ENCODE measurements at regions not wholly inside any gene's neighbourhood (a gene's known extent, or its start where the extent isn't known, plus 50 kb on each side); places are given as distances from the start of the nearest gene placed in this dataset.
A peak's percentile ranks its signal among the peaks of the same experiment; 100 is the strongest.

DNA sequence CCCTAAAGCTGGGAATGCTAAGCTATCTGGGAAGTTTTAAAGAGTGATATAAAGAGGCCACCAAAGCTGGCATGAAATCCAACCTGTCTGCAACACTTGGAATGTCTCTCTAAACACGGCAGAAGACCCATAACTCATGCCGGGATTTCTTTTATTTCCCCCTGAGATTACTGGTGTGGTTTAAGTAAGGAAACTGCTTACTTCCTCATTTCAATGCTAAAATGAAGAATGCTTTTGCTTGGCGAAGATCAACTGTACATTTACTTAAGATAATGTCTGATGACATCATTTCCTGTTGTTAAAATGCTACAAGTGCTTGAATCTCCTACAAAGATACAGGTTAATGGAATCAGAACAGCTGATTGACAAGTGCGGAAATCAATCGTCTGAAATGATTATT, 353.8 kb upstream of the SALL3 start:
- DNase-seq, result no peak
- peaks cover 24% of the 10 kb centered on the region for H3K9me3 Mint-ChIP-seq
- peaks cover 46% of the 10 kb centered on the region for H3K4me1 Mint-ChIP-seq
- H3K27me3 Mint-ChIP-seq (ENCODE audit: low read depth, poor library complexity), result peaks cover 3% of the 10 kb centered on the region
- peaks cover 6% of the 10 kb centered on the region for H3K36me3 Mint-ChIP-seq (ENCODE audit: low read depth)
- H3K4me3 Mint-ChIP-seq, result no peak overlapping the region
- TF ChIP-seq, protein P1, sequence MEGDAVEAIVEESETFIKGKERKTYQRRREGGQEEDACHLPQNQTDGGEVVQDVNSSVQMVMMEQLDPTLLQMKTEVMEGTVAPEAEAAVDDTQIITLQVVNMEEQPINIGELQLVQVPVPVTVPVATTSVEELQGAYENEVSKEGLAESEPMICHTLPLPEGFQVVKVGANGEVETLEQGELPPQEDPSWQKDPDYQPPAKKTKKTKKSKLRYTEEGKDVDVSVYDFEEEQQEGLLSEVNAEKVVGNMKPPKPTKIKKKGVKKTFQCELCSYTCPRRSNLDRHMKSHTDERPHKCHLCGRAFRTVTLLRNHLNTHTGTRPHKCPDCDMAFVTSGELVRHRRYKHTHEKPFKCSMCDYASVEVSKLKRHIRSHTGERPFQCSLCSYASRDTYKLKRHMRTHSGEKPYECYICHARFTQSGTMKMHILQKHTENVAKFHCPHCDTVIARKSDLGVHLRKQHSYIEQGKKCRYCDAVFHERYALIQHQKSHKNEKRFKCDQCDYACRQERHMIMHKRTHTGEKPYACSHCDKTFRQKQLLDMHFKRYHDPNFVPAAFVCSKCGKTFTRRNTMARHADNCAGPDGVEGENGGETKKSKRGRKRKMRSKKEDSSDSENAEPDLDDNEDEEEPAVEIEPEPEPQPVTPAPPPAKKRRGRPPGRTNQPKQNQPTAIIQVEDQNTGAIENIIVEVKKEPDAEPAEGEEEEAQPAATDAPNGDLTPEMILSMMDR (IDR thresholded peaks at IDR 0.05), result no peak
- H3K27ac Mint-ChIP-seq, result peak overlapping the region; percentile 17

DNA sequence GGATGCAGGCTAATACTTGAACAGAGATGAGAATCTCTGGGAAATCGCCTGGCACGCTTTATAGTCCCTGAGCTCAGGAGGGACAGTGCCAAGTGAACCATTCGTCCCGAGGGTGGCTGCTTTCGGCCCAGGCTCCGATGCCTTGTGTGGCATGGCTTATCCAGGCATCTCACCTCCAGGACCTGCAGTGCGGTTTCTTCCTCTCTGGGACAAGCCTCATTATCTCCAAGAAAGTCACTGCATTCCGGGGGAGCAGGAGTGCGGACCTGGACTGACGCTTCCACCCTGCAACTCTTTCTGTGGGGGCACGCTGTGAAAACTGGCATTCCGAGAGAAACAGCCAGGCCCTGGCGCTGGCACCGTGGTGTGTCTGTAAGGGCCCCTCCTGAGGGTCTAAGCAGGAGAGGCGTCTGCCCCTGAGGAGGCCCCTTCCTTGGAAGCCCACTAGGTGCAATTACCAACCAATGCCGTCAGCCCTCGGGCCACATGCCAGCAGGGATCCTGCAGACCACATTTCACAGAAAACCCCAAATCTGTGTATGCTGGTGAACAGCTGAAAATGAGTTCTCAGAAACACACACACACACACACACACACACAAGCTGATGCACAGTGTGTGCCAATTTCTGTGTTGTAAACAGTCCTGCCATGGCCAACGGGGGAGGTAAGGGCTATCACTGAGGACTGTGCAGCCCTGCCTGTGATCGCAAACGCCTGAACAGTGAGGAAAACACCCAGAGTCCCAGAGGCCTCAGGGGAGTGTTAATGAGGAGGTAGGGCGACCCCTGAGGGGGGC, 351.9 kb upstream of the SALL3 start:
- no peak overlapping the region for H3K4me3 Mint-ChIP-seq
- H3K9me3 Mint-ChIP-seq, result peaks cover 27% of the 10 kb centered on the region
- H3K27ac Mint-ChIP-seq, result no peak overlapping the region
- peaks cover 2% of the 10 kb centered on the region for H3K27me3 Mint-ChIP-seq (ENCODE audit: low read depth, poor library complexity)
- H3K36me3 Mint-ChIP-seq (ENCODE audit: low read depth), result peaks cover 6% of the 10 kb centered on the region
- peaks cover 46% of the 10 kb centered on the region for H3K4me1 Mint-ChIP-seq
- no peak for DNase-seq
- TF ChIP-seq, protein P1 (IDR thresholded peaks at IDR 0.05), result no peak

DNA sequence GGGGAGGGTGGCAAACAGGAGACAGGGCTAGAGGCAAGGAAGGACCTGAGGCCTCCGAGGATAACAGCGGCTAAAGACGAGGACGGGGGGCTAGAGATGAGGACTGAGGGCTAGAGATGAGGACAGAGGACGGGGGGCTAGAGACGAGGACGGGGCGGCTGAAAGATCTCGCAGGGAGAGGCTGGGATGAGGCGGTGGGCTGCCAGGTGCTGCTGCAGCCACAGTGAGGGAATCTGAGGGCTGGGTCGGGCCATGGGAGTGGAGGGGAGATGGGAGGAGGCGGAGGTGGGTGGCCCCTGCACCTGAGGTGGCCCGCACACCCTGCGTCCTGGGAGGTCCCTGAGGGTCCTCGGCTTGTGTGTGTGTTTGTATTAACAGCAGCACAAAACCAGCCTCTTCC, 350.2 kb upstream of the SALL3 start:
- Mint-ChIP-seq H3K36me3 (ENCODE audit: low read depth) (peaks cover 6% of the 10 kb centered on the region), H3K4me1 (peaks cover 40% of the 10 kb centered on the region), H3K27ac (no peak overlapping the region), H3K9me3 (peaks cover 27% of the 10 kb centered on the region), H3K27me3 (ENCODE audit: low read depth, poor library complexity) (no peaks in the 10 kb centered on the region), H3K4me3 (no peak overlapping the region)
- DNase-seq, result no peak
- TF ChIP-seq, protein P1 (IDR thresholded peaks at IDR 0.05), result no peak

DNA sequence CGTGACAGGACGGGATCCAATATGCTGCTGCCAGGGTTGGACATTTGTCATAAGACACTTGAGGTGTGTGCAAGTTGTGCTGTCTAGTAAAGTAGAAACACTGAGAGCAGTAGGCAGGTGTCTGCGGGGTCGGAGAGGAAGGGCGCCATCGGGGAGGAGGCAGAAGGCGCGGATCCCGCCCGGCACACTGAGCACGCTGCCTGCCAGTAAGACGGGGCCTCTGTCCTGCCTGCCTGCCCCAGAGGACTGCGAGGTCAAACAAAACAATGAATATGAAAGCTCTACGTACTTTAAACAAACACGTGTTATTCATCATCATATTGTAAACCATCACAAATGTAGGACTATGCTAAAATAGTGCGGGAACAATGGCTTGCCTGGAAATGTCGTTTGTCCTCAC, 349.3 kb upstream of the SALL3 start:
- peaks cover 6% of the 10 kb centered on the region for H3K36me3 Mint-ChIP-seq (ENCODE audit: low read depth)
- H3K4me3 Mint-ChIP-seq, result no peak overlapping the region
- peaks cover 27% of the 10 kb centered on the region for H3K9me3 Mint-ChIP-seq
- DNase-seq, result no peak
- peaks cover 40% of the 10 kb centered on the region for H3K4me1 Mint-ChIP-seq
- no peaks in the 10 kb centered on the region for H3K27me3 Mint-ChIP-seq (ENCODE audit: low read depth, poor library complexity)
- no peak overlapping the region for H3K27ac Mint-ChIP-seq
- TF ChIP-seq, protein P1 (IDR thresholded peaks at IDR 0.05), result no peak

DNA sequence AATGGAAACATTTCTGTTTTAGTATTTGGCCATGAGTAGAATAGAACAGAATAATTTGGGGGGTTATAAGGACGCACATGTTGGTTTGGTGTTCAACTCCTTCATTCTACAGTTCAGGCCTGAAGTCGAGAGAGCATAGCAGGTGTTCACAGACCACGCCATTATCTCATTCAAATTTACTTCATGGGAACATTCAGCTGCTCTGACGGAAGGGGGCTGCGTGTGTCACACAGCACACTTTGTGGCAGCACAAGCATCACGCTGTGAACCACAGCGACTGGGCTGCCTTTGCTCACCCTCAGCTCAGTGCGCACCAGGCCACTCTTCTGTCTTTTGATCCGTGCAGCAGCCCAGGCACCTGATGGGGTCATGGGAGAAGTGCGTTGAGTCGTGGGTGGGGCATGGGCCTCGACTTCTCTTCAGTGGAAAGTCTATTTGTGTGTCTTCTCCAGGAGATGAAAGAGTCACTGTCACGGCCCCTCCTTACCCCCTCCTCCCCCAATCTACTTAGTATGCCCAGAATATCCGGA, 348.6 kb upstream of the SALL3 start:
- TF ChIP-seq, protein P1 (IDR thresholded peaks at IDR 0.05), result no peak
- Mint-ChIP-seq H3K4me1 (peaks cover 40% of the 10 kb centered on the region), H3K27ac (no peak overlapping the region), H3K4me3 (no peak overlapping the region), H3K9me3 (peaks cover 27% of the 10 kb centered on the region), H3K36me3 (ENCODE audit: low read depth) (peaks cover 6% of the 10 kb centered on the region), H3K27me3 (ENCODE audit: low read depth, poor library complexity) (no peaks in the 10 kb centered on the region)
- DNase-seq, result no peak

DNA sequence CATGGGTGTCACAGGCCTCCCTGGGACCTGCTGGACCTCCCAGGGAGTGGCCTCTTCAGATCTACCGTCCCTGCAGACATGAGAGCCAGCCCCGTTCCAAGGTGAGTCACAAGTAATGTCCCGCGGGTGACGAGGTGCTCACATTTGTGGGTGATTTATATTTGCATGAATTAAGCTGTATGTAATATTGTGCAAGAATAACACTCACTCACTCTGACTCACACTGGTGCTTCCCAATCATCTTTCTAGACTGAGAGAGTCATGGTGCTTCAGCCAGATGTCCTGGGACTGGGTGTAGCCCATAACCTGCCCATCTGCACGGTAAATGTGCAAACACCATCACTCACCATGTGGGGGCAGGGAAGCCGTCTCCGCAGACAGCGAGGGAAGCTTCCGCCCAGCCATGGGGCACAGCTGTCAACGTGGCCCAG, 347.5 kb upstream of the SALL3 start:
- Mint-ChIP-seq H3K27ac (no peak overlapping the region), H3K4me3 (no peak overlapping the region)
- TF ChIP-seq, protein P1 (IDR thresholded peaks at IDR 0.05), result no peak

More for the DNA sequence above, 347.5 kb upstream of the SALL3 start:
- Mint-ChIP-seq H3K9me3 (peaks cover 27% of the 10 kb centered on the region), H3K27me3 (ENCODE audit: low read depth, poor library complexity) (no peaks in the 10 kb centered on the region), H3K4me1 (peaks cover 40% of the 10 kb centered on the region), H3K36me3 (ENCODE audit: low read depth) (peaks cover 6% of the 10 kb centered on the region)
- no peak for DNase-seq
